Colon (tissue), 2 donors: ENCODE measurements at regions not wholly inside any gene's neighbourhood (a gene's known extent, or its start where the extent isn't known, plus 50 kb on each side); places are given as distances from the start of the nearest gene placed in this dataset.
"Not testable (repeated sequence)": the region's sequence is repeated elsewhere in the genome, so short reads cannot be mapped to it uniquely, and the experiment has no call there.

Experiments
- FAIRE-seq: peaks from 2 replicates; lab custom pipeline; 2012; peaks lifted over from hg19 to GRCh38; lab: Jason Lieb, UNC
- donor health status: control.
- donor health status: control.

DNA sequence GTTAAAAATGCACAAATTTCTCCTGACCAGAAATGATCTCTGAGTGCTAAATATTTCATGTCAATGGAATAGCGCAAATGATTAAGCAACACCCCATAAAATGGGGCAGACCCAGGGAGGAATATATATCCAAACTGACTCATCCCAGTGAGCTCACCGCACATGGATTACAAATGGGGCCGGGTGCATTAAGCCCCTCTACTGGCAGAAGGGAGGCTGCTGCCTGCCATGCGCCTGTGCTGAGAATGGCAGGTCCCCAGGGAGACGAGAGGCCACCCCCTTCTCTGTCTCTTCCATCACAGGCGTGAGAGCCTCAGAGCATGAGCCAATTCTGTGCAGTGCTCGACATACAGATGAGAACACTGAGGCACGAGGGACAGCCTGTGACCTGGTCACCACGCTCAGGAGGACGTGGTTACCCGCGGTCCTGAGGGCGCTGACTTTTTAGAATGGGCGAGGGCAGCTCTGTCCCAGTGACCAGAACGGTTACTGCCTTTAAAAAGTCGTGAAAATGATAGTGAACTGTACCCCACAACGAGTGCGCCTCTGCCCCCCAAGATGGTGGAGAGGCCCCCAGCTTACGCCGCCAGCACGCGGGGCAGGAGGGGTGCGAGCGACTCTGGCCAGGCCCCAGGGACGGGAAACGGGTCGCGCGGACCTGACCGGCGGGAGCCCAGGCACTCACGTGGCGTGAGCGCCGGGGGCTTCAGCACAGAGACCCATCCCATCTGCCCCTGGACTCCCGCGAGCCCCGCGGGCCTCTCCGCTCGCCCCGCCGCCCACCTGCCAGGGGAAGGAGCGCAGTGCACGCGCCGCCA, 130.2 kb upstream of the ALDH3B2 start:
- FAIRE-seq = not testable (repeated sequence)

DNA sequence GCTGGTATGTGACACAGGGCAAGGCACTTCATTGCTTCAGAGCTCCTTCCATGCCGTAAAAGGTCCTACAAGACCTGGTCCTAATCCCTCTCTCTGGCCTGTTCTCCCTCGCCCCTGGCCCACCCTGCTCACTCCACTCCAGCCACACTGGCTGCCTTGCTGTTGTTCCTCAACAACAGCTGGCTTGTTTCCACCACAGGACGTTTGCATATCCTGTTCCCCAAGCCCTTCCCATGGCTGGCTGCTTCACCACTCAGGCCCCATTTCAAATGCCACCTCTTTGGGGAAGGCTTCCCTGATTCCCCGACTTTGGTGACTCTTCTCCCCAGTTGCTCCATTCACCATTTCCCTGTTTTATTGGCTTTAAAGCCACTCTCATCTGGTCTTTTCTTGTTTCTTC, 129.1 kb upstream of the ALDH3B2 start:
- FAIRE-seq = not testable (repeated sequence)

DNA sequence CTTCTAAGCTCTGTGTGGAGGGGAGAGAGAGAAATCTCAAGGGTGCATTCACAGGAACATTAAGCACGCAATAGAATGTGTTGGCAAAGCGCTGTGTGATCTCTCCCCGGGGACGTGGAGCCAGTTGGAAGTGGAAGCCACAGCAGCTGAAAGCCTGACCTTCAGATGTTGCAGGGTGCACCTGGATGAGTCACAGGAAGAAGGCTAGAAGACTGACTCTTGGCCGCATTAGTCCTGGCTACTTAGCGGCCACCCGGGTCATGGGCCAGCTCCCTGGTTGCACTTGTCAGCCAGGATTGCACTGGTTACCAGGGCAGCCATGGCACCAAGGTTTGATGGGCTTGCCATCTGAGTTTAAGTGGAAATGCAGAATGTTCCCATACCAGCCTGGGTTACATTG, 128.6 kb upstream of the ALDH3B2 start:
- FAIRE-seq = not testable (repeated sequence)

DNA sequence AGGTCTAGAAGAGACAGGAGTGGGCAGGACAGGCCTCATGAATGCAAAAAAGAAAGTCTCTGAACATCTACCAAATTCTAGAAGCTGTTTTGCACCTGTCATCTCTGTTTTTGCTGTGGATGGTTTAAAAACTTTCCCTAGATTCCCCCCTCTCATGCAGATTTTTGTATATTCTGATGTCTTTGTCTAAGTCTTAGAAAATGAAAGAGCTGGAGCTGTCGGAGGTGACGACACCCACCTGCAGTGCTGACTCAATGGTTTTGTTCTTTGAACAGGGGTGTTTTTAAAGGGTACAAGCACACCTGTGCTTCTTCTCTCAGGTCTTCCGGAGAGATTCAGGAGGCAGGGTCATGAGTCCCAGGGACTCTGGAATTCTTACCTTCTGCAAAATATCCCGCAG, 128.2 kb upstream of the ALDH3B2 start:
- FAIRE-seq = not testable (repeated sequence)

DNA sequence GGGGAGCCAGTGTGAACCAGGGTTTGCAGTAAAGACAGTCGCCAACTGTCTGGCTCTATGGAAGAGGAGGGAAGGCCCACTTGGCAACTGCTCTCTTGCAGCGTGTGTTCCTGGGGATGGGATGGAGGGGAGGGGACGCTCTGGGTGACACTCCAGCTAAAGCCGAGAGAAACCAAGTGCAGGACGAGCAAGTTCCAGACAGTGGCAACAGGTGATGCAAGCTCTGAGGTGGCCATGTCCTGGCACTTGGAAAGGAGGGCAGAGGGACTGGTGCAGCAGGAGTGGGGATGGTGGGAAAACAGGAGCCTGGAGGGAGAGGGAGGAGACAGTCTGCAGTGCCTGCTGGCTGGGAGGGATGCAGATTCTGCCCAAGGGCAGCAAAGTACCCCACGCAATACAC, 127.0 kb upstream of the ALDH3B2 start:
- FAIRE-seq = not testable (repeated sequence)

DNA sequence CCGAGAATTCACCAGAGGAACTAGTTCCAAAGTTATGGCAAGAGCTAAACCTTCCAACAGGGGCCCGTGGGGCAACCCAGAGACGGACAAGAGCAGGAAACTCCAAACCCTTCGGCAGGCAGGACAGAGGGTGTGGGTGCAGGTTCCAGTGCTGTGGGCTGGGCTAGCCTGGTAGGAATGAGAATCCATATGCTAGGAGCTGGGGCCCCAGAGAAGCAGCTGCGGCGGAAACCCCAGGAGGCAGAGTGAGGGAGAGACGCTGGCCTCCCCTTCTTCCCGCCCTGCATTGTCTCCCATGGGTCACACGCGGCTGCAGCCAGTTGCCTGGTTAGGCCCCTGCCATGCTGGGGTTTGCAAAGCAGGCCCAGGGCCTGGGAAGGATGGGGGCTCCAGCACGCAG, 126.2 kb upstream of the ALDH3B2 start:
- not testable (repeated sequence) for FAIRE-seq

DNA sequence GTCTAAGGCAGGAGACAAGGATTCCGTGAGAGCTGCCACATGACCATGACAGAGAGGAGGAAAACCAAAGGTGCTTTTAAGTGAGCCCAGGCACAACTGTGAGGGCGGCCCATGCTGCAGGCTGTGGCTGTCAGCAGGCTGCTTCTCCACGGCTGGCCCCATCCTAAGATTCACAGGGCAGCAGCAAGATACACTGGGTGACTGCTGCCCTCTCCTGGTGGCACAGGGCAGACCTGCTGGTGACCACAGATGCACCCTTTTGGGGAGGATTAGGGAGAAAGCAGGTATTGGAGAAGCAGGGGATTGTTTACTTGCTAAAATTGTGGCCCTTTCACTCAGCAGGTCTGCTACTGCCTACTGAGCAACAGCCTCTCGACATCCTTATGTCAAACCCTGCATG, 125.4 kb upstream of the ALDH3B2 start:
- not testable (repeated sequence) for FAIRE-seq

DNA sequence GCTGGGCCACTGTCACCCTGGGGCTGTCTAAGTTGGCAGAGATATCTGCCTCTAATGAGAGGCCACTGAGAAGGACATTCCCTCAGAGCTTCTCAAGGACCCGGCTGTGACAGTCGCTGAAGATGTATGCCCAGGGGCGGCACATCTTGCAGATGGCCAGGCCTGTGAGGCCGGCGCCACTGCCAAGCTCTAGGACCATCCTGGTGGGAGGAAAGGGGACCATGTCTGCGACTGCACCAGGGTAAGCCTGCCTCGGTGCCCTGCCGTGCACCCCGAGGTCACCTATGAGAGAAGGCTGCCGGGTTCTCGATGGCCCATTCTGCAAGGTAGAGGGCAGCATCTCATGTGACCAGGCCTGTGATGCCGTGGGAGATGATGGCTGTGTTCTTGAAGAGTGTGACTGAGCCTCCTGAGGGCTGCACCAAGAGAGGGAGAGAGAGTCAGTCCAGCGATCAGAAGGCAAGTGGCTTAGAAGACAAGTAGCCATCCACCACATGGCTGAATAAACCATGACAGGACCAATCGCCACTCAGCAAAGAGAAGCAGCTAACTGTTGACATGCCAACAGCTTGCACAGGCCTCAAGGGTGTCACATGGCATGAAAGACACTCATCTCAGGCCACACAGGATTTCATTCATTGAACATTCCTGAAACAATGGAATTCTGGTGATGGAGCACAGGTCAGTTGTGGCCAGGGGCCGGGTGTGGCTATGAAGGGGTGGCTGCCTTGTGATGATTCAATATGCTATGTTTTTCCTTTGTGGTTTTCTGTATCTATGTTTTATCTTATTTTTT, 123.5 kb upstream of the ALDH3B2 start:
- FAIRE-seq = not testable (repeated sequence)

DNA sequence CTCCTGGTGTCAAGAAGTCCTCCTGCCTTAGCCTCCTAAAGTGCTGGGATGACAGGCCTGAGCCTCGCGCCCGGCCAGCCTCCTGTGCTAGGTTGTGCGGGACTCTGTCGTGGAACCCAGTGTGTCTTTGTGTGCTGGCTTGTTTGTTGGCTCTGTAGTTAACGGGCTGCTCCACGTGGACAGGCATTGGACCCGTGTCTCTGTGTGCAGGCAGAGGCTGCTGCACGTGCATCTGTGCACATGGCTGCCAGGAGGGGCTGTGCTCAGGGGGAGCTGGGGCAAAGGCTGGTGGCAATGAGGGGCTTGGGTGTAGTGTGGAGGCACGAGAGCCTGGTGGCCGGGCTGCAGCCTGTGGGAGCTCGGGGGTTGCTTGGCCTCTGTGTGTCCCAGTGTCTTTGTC, 121.3 kb upstream of the ALDH3B2 start:
- no peak for FAIRE-seq

DNA sequence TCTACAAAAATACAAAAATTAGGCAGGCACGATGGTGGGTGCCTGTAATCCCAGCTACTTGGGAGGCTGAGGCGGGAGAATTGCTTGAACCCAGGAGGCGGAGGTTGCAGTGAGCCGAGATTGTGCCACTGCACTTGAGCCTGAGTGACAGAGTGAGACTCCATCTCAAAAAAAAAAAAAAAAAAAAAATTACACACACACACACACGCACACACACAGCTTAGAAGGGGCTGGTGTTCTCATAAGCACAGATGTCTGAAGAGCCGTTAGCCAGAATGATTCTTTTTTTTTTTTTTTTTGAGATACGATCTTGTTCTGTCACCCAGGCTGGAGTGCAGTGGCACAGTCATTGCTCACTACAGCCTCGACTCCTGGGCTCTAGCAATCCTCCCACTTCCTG, 119.3 kb upstream of the ALDH3B2 start:
- FAIRE-seq = not testable (repeated sequence)

DNA sequence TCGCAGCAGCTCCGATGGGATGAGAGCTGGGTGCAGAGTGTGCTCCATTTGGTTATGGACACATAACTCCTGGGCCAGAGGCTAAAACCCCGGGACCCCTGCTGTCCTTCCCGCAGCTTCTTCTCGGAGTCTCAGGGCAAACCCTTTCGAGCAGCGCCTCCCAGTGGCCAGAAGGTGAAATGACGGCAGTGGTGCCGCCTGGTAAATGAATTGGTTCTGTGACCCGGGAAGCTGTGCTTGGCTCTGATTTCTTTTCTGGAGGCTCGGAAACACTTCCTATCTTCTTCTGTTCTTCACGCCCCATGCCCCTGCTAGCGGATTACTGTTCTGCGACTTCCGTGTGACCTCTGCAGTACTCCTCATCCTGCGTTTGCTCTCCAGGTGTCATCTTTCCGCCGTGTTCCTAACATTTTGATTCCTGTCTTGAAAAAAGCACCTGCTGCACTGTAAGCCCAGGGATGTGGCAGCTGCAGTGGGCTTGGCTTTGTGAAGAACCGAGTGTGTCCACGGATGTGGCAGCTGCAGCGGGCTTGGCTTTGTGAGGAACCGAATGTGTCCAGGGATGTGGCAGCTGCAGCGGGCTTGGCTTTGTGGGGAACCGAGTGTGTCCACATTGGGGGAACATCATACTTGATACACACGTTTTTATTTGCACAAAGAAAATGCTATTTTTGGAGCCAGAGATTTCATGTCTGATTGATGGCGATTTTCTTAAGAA, 118.0 kb upstream of the ALDH3B2 start:
- FAIRE-seq = not testable (repeated sequence)

DNA sequence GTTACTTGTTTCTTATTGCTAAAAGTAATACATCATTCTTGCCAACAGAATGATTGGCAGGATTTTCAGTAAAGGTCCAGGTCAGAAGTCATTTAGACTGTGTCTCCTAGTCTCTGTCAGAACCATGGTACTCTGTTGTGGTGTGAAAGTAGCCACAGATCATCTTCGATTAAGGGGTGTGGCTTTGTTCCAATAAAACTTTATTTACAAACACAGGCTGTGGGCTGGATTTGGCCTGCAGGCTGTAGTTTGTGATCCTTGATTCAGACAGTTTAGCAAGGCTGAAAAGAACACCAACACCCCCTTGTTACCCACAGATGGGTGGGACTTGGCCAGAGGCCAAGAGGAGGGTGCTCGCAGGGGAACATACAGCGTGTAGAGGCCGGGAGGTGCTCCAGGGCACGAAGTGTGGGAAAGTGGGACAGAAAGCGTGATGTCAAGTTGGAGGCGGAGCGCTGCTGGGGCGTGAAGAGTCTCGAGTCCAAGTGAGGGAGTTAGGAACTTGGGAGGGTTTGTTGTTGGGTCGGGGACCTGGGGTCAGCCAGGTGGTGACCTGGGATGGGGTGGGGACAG, 117.3 kb upstream of the ALDH3B2 start:
- FAIRE-seq = not testable (repeated sequence)

DNA sequence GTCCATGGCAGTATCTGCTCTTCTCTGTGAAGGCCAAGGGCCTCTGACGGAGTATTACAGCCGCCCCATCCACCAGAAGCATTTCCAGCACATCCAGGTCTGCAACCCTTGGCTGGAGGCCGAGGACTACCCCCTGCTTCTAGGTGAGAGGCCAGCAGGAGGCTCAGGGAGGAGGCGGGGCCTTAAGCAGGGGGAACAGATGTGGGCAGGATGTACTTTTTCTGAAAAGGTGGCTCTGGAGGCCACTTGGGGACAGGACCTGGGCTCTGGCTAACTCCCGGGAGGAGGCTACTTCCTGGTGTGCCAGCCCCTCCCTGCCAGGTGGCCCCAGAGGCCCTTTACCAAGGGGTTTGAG, 113.9 kb upstream of the ALDH3B2 start:
- FAIRE-seq = not testable (repeated sequence)

DNA sequence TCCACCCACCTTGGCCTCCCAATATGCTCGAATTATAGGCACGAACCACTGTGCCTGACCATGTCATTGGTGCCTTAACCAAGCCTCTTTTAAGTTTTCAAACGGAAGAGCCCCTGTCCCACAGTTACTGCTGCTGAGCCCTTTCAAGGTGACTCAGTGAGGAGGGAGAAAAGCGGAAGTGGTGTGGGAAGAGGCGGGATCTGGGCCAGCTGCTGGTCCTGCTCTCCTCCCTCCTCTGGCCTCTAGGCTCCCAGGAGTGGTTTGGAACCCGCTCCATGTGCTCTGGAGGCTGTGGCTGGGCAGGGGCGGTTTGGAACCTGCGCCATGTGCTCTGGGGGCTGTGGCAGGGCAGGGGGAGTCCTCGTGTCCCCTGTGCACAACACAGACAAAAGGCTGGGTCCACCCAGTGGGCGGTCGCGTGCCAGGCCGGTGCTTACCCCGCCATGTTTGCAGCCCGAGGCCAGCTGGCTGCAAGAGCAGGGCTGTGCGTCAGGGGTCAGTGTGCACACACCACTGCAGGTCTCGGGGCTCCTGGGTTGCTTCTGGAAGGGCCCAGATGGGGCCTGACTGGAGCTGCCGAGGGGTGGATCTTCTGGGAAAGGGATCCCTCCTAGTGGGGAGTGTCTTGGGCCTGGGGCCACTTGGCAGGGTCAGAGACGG, 113.4 kb upstream of the ALDH3B2 start:
- FAIRE-seq = not testable (repeated sequence)

DNA sequence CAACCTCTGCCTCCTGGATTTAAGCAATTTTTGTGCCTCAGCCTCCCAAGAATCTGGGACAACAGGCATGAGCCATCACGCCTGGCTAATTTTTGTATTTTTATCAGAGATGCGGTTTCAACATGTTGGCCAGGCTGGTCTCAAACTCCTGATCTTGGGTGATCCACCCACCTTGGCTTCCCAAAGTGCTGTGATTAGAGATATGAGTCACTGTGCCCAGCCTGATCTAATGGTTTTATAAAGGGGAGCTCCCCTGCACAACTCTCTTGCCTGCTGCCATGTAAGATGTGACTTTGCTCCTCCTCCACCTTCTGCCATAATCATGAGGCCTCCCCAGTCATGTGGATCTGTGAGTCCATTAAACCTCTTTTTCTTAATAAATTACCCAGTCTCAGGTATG, 107.5 kb upstream of the ALDH3B2 start:
- FAIRE-seq = not testable (repeated sequence)

DNA sequence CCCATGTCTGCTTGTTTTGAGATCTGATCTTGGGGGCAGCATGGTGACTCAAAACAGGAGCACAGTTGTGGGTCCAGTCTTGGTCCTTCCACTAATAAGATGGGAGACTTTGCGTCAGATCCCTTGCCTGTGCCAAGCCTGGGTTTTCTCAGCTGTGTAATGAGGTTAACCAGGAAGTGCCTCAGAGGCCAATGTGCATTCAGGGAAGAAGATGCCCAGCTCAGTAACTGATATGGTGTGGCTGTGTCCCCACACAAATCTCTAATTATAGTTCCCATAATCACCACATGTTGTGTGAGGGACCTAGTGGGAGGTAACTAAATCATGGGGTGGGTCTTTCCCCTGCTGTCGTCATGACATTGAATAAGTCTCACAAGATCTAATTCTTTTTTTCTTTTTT, 107.1 kb upstream of the ALDH3B2 start:
- not testable (repeated sequence) for FAIRE-seq

DNA sequence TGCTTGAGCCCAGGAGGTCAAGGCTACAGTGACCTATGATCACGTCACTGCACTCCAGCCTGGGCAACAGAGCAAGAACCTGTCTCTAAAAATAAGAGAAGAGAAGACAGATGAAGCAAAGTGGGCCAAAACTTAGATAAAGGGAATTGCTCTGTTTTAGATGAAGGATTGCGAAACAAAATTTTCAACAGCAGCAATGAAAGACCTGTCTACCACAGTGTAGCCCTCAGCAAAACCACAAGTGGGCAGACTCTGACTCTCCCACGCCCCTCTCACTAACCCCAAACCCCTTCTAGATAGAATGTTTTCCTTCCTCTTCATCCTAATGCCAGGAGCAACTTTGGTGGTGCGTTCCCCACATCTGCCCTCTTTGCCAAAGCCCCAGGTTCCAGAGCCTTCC, 105.6 kb upstream of the ALDH3B2 start:
- no peak for FAIRE-seq

DNA sequence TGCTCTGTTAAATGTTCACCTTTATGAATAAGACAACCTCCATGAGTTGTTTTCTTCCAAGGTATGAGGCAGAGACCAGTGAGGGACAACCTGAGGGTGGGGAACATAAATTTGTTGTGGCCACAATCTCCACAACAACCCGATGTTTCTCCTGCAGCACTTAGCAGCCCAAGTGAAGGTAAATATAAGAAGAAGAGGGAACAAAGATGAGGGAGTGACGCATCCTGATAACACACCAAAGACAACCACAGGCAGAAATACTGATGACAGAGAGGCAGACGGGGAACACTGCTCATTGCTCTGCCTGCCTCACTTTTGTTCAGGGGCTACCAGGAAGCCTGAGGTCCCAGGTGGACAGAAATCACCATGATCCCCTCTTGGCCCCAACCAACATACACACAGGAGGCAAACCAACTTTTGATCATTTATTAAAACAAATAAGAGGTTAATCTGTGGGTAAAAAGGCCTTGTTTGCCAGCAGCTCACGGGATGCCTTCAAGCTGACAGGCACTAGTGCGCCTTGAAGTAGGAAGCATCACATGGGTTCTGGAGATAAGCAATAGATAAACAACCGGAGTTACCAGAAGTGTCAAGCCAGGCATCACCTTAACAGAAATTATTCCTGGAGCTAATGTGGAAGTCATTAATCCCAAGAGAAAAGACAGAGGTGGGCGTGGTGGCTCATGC, 104.9 kb upstream of the ALDH3B2 start:
- not testable (repeated sequence) for FAIRE-seq

DNA sequence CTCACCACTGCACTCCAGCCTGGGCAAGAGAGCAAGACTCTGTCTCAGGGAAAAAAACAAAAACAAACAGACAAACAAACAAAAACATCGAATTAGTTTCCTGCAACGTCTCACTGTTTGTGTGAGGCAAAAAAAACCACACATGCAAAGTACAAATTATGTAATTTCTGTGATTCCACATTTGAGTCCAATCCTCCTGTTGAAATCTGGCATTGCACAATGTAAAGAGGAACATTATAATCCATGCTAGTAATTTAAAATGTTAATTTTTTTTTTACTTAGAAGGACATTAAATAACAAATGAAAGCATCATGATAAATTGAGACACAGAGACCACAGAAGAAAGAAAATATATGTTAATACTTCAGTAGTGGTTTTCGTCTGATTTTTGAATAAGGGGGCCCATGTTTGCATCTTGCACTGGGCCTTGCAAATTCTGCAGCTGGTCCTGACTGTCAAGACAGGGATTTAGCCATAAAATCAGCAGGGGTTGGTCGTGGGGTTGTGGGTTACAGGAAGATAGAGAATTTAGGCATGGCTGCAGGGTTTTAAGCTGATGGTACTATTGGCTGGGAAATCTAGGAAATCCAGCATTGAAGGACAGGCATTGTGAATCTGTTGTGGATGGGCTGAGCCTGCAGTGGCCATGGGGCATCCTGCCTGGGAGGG, 102.6 kb upstream of the ALDH3B2 start:
- FAIRE-seq = no peak

DNA sequence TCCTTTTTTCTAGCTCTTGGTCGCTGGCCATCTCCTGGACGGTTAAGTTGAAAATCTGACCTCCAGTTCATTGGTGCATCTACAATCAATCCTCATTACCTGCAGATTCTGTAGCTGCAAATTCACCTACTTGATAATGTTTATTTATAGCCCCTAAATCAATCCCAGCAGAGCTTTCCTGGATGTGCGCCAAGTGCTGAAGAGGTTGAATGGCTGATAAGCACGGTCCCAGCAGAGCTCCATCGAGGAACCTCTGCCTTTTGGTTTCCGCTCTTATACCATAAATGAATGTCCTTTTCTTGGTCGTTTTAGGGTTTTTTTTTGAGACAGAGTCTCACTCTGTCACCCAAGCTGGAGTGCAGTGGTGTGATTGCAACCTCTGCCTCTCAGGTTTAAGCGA, 99.8 kb upstream of the ALDH3B2 start:
- FAIRE-seq = not testable (repeated sequence)
